T-helper 17 cell (primary cell): ENCODE measurements at regions not wholly inside any gene's neighbourhood (a gene's known extent, or its start where the extent isn't known, plus 50 kb on each side); places are given as distances from the start of the nearest gene placed in this dataset.

Experiments used
- ATAC-seq: fragments of 150-1000 bp; cut with Tn5 transposase; 2 replicates; pipeline ENCODE4 v1.10.0; 2021; ENCODE audit warnings: mild to moderate bottlenecking, moderate library complexity
- DNase-seq, 3 donors: peaks; one replicate each; pipeline versions ENCODE4 v3.0.0 to v3.0.0-alpha.2; 2020 to 2021
- H3K9me3 ChIP-seq: one replicate; pipeline ENCODE4 v1.7.0; 2013; ENCODE audit warnings: low read length, mild to moderate bottlenecking; ENCODE audit not compliant: control insufficient read depth, poor library complexity, severe bottlenecking
- H3K27ac Mint-ChIP-seq: one replicate; pipeline ENCODE4 v1.8.0; 2022; ENCODE audit warnings: mild to moderate bottlenecking, moderate library complexity, mixed read lengths
- H3K27me3 Mint-ChIP-seq: one replicate; pipeline ENCODE4 v1.8.0; 2022; ENCODE audit warnings: mixed read lengths
- H3K36me3 Mint-ChIP-seq: one replicate; pipeline ENCODE4 v1.8.0; 2022; ENCODE audit warnings: low read depth, mixed read lengths
- H3K4me1 Mint-ChIP-seq: one replicate; pipeline ENCODE4 v1.8.0; 2022; ENCODE audit warnings: mild to moderate bottlenecking, mixed read lengths
- H3K4me3 Mint-ChIP-seq: one replicate; pipeline ENCODE4 v1.8.0; 2022; ENCODE audit warnings: mild to moderate bottlenecking, moderate library complexity, mixed read lengths

DNA sequence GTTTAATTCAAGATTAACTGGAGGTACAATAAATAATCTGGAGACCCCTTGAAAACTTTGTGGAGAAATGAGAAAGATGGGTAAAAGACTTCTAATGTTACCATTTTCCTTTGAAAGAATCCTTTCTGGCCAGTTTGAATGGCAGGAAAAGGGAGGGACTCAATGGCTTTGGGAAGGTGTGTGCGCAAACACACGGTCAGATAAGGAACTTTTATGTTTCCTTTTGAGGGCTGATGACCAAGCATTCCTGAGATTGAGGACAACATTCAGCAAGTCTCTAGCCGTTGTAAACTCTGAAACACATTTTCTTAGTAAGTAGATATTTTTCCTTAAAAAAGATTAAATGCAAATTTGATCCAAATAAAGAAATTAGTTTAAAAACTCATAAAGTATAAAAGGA, 909.7 kb upstream of the TENM4 start:
- Mint-ChIP-seq H3K36me3 (no peaks in the 10 kb centered on the region), H3K27me3 (no peaks in the 10 kb centered on the region), H3K4me1 (no peaks in the 10 kb centered on the region), H3K4me3 (no peak overlapping the region), H3K27ac (no peak overlapping the region)
- ATAC-seq = no peak
- H3K9me3 ChIP-seq = no peaks in the 10 kb centered on the region
- no peak for DNase-seq

DNA sequence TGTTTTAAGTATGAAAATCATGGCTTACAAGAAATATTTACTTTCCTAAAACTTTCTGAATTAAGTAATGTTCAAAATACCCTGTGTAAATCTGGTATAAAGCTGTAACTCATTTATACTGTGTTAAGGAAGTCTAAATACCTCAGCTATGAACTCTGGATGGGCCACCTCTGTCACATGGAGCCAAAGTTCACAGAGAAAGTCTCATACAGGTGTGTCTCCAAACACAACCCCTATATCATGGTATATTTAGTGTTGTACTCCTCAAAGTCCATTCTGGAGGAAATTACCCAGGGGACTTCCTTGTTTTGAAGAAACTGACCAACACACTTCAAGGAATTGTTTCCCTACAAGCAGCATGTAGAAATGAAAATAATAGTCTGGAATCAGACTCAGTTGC, 909.2 kb upstream of the TENM4 start:
- no peaks in the 10 kb centered on the region for H3K27me3 Mint-ChIP-seq
- DNase-seq (no peak), ATAC-seq (no peak)
- no peak overlapping the region for H3K4me3 Mint-ChIP-seq
- no peaks in the 10 kb centered on the region for H3K36me3 Mint-ChIP-seq
- no peak overlapping the region for H3K27ac Mint-ChIP-seq
- H3K9me3 ChIP-seq = no peaks in the 10 kb centered on the region
- no peaks in the 10 kb centered on the region for H3K4me1 Mint-ChIP-seq

DNA sequence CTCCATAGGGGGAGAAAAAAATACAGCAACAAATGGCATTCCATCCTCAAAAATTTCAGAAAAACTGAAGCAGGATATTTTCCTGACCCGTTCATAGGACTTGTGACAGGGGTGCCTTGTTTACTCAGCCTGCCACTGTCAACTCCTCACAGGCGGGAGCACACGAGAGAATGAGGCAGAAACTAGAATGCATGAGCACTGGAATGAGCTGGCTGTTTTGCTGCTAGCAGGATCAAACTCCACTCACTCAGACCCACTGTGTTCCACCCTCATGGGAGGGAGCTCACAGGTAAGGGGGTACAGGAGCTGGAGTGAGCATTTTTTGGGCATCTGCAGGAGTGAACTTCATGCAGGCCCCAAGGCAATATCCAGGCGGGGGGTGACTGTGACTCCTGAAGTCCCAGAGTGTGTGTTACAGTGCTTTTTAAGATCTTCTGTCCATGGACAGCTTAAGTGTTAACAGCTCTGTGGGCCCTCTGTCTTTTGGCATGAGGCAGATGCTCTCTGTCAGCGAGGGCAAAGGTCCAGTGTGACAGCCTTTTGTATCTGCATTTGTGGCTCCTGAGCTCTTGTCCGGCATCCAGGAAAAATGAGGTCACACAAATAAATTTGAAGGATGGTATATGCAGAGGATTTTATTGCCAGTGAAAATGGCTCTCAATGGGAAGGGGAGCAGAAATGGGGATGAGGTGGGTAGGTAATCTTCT, 905.7 kb upstream of the TENM4 start:
- no peak overlapping the region for H3K4me3 Mint-ChIP-seq
- H3K27me3 Mint-ChIP-seq = no peaks in the 10 kb centered on the region
- no peaks in the 10 kb centered on the region for H3K9me3 ChIP-seq
- DNase-seq (no peak), ATAC-seq (no peak)
- no peak overlapping the region for H3K27ac Mint-ChIP-seq
- H3K4me1 Mint-ChIP-seq = no peaks in the 10 kb centered on the region
- H3K36me3 Mint-ChIP-seq = no peaks in the 10 kb centered on the region

DNA sequence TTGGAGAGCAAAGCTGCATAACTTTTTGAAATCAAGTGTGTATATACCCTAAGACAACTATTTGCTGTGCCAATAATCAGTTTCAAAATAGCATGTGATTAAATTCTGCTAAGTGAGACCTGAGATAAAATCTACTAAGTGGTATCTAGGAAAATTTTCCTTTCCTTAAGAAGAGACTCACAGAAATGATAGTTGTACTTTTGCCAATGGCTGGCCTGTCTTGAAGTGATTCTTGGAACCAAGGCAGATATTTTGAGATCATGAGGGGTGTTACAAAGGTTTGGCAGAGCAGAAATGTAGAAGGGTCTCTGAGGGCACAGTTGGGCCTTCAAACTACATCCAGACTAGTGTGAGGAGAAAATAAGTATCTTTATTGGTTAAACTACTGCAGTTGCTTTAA, 902.6 kb upstream of the TENM4 start:
- Mint-ChIP-seq H3K27ac (no peak overlapping the region), H3K4me1 (no peaks in the 10 kb centered on the region), H3K27me3 (no peaks in the 10 kb centered on the region), H3K4me3 (no peak overlapping the region), H3K36me3 (no peaks in the 10 kb centered on the region)
- ATAC-seq (no peak), DNase-seq (no peak)
- no peaks in the 10 kb centered on the region for H3K9me3 ChIP-seq

DNA sequence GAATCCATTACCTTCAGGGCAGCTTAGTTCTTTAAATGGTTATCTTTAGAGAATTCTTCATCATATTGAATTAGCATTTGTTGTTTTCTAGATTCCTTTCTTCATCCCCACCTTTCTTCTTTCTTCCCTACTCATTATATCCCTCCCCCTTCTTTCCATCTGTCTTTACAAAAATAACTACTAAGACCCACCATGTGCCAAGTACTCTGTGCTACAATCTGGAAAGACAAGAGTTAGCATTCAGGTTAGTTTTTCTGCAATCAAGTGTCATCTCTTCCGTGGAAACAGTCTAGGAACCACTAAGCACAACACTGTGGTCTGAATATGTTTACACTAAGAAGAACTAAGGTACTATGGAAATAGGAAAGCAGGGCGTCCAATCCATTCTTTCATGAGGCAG, 897.4 kb upstream of the TENM4 start:
- H3K27ac Mint-ChIP-seq = no peak overlapping the region
- H3K36me3 Mint-ChIP-seq = no peaks in the 10 kb centered on the region
- H3K9me3 ChIP-seq = no peaks in the 10 kb centered on the region
- DNase-seq (no peak), ATAC-seq (no peak)
- no peak overlapping the region for H3K4me3 Mint-ChIP-seq
- H3K4me1 Mint-ChIP-seq = no peaks in the 10 kb centered on the region
- no peaks in the 10 kb centered on the region for H3K27me3 Mint-ChIP-seq

DNA sequence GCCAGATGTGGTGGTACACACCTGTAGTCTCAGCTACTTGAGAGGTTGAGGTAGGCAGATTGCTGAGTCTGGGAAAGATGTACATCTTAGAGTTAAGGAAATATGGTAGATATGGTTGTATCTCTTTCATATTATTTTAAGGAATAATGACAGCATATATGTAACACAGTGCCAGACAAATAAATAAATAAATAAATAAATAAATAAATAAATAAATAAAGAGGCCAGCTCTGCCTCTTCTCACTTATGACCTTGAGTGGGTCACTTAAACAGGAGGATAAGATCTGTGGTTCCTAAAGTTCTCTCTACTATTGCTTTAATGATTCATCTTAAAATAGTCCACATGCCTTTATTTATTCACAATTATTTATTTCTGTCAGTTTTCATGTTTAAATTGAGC, 890.9 kb upstream of the TENM4 start:
- DNase-seq (no peak), ATAC-seq (no peak)
- Mint-ChIP-seq H3K27ac (no peak overlapping the region), H3K4me1 (no peaks in the 10 kb centered on the region), H3K27me3 (no peaks in the 10 kb centered on the region), H3K4me3 (no peak overlapping the region), H3K36me3 (no peaks in the 10 kb centered on the region)
- H3K9me3 ChIP-seq = peaks cover 5% of the 10 kb centered on the region

DNA sequence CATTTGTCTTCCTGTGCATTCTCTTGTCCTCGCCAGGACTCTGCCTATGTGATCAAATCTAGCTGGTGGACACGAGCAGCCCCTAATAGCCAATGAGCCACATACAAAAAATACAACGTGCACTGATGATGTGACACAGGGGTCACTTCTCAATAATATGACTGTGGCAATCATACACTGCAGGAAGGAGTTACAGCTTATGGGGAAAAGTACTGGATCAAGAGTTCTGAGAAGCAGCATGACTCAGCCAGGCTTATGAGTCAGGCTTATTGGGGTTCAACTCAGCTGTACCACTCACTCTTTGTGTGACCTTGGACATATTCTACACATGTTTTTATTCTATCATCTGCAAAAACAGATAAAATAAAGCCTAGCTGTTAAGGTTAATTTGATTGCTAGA, 889.4 kb upstream of the TENM4 start:
- Mint-ChIP-seq H3K27me3 (no peaks in the 10 kb centered on the region), H3K4me1 (no peaks in the 10 kb centered on the region), H3K27ac (no peak overlapping the region), H3K4me3 (no peak overlapping the region), H3K36me3 (no peaks in the 10 kb centered on the region)
- ATAC-seq (no peak), DNase-seq (no peak)
- peaks cover 5% of the 10 kb centered on the region for H3K9me3 ChIP-seq

DNA sequence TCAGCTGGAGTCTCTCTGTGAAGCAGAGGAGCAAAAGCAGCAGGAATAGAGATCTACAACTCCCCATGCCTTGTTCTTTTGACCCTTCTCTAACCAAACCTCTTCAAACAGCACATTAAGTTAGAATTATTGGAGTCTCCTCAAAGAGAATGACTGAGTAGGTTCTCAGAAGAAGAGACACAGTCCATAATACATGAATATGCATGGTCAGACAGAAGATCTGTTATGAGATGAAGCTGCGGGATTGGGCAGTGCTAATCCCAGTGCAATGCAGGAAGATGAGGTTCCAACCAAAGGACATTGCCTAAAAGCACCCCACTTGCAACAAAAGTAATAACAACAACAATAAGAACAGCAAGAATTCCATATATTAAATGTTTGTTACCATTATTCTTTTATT, 887.9 kb upstream of the TENM4 start:
- no peak overlapping the region for H3K27ac Mint-ChIP-seq
- ATAC-seq (no peak), DNase-seq (no peak)
- H3K4me1 Mint-ChIP-seq = no peaks in the 10 kb centered on the region
- H3K36me3 Mint-ChIP-seq = no peaks in the 10 kb centered on the region
- H3K9me3 ChIP-seq = peaks cover 5% of the 10 kb centered on the region
- H3K27me3 Mint-ChIP-seq = no peaks in the 10 kb centered on the region
- H3K4me3 Mint-ChIP-seq = no peak overlapping the region

DNA sequence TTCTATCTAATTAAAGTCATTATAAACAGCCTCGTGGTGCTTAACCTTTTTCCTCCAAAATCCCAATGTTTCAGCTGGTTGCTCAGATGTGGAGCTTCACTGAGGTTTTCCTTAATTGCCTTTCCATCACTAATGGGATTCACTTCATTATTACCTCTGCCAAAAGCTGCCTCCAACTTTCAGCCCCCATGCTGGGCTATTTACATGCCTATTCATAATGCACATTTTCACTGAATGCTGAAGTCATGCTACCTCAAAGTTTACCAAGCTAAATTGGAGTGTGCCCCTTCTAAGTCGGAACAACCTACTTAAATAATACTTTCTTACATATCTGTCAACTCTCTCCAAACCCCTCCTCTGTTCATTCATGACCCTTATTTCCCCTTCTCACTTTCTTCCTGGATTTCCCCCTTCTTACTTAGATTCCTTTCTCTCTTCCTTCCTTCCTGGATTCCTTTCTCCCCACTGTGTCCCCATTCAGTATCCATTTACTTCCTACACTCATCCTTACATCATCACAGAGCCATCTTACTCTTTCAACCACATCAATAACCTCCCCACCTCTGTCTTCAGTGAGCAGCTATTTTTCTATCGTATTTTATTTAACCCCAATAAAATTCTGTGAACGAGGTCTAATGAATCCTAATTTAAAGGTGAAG, 887.3 kb upstream of the TENM4 start:
- no peak overlapping the region for H3K4me3 Mint-ChIP-seq
- H3K27me3 Mint-ChIP-seq = no peaks in the 10 kb centered on the region
- H3K36me3 Mint-ChIP-seq = no peaks in the 10 kb centered on the region
- H3K9me3 ChIP-seq = peaks cover 5% of the 10 kb centered on the region
- no peak for DNase-seq
- ATAC-seq = no peak
- H3K27ac Mint-ChIP-seq = no peak overlapping the region
- no peaks in the 10 kb centered on the region for H3K4me1 Mint-ChIP-seq

DNA sequence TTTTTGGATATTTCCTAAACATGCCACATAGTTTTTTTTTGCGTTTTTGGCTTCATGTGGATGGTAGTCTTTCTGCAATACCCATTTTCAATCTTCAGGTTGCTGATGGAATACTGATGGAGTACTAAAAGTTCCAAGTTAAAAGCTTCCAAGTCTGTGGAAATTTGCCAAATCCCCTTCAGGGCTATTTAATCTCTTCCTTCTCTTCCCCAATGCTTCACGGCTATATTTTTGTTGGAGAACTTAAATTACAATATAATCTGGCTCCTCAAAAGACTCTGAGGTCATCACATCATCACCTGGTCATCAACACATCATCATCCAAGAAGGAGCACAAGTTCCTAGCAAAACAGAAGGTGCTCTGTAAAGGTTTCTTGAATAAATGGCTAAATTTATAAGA, 881.0 kb upstream of the TENM4 start:
- H3K9me3 ChIP-seq = no peaks in the 10 kb centered on the region
- DNase-seq (no peak), ATAC-seq (no peak)
- Mint-ChIP-seq H3K36me3 (no peaks in the 10 kb centered on the region), H3K27ac (no peak overlapping the region), H3K27me3 (no peaks in the 10 kb centered on the region), H3K4me3 (no peak overlapping the region), H3K4me1 (no peaks in the 10 kb centered on the region)

DNA sequence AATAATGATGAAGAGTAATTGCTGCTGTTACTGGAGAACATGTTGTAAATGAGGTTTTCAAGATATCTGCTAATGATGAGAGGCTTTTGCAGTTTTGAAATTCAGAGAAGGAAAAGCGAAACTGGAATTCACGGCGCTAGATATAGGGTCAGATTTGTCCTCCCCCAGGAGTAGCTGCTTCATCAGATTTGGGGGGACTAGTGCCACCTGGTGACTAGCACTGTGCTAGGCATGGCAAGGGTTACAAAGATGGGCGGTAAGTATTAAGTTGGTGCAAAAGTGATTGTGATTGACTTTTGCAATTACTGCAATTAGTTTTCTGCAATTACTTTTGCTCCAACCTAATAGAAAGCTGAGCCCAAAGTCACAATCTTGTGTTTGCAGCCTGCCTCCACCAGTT, 879.9 kb upstream of the TENM4 start:
- H3K27ac Mint-ChIP-seq = no peak overlapping the region
- H3K4me3 Mint-ChIP-seq = no peak overlapping the region
- no peaks in the 10 kb centered on the region for H3K36me3 Mint-ChIP-seq
- DNase-seq = no peak
- H3K27me3 Mint-ChIP-seq = no peaks in the 10 kb centered on the region
- no peak for ATAC-seq
- no peaks in the 10 kb centered on the region for H3K9me3 ChIP-seq
- no peaks in the 10 kb centered on the region for H3K4me1 Mint-ChIP-seq

DNA sequence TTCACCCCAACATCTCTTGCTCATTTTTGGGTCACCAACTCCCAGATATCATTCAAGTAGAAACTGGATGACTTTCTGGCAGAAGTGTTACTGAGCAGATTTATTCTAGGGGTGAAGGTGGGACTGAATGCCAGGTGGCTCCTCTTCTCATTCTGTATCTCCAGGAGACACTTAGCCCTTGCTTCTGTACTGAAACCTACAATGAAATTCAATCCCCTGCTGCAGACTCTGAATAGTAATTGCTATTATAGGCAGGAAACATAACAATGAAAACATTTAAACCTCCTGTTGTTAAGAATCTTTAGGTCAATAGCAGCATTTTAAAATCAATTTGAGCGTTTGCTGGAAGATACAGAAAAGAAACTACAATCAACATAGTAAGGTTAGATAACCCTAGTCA, 879.4 kb upstream of the TENM4 start:
- no peaks in the 10 kb centered on the region for H3K9me3 ChIP-seq
- Mint-ChIP-seq H3K36me3 (no peaks in the 10 kb centered on the region), H3K4me1 (no peaks in the 10 kb centered on the region), H3K27me3 (no peaks in the 10 kb centered on the region), H3K4me3 (no peak overlapping the region), H3K27ac (no peak overlapping the region)
- no peak for DNase-seq
- no peak for ATAC-seq

DNA sequence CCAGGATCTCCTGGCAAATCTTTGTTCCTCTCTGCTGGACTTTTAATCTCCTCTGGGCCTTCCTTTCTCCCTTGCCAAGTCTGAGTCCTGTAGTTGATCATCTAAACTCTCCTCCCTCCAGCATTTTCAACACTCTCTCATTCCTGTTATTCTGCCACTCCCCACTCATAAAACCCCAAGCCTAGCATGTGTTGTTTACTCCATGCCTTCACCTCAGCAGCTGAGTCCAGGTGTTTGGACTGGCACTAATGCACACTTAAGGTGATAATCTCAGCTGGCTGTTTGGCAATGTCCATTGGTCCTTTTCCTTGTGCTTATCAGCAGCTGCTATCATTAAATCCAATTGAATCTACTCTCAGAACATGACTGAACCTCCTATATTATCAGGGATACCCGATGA, 876.8 kb upstream of the TENM4 start:
- no peaks in the 10 kb centered on the region for H3K4me1 Mint-ChIP-seq
- no peaks in the 10 kb centered on the region for H3K27me3 Mint-ChIP-seq
- no peak overlapping the region for H3K27ac Mint-ChIP-seq
- ATAC-seq = no peak
- H3K36me3 Mint-ChIP-seq = no peaks in the 10 kb centered on the region
- DNase-seq = no peak
- H3K9me3 ChIP-seq = no peaks in the 10 kb centered on the region
- no peak overlapping the region for H3K4me3 Mint-ChIP-seq

DNA sequence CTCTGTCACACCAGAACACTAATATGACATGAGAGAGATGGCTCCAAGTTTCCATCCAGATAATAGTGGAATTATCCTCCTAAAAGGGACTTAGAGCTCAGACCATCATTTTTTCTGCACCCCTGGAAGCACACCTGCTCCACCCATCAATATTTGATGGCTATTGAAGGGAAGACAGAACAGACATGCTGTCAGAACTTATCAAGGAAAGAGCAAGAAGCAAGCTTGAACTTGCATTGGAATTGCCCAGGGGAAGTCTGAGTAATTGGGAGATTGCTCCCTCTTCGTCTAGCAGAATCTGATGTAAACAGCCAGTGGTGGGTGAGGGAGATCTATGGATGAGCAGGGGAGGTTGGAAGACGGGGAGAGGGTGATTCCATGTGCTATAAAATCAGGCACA, 874.4 kb upstream of the TENM4 start:
- no peaks in the 10 kb centered on the region for H3K27me3 Mint-ChIP-seq
- no peaks in the 10 kb centered on the region for H3K36me3 Mint-ChIP-seq
- DNase-seq = no peak
- no peak overlapping the region for H3K4me3 Mint-ChIP-seq
- H3K27ac Mint-ChIP-seq = no peak overlapping the region
- no peaks in the 10 kb centered on the region for H3K9me3 ChIP-seq
- no peak for ATAC-seq
- H3K4me1 Mint-ChIP-seq = no peaks in the 10 kb centered on the region
